ENCODE measurements at regions not wholly inside any gene's neighbourhood (a gene's known extent, or its start where the extent isn't known, plus 50 kb on each side); places are given as distances from the start of the nearest gene placed in this dataset.
"Not testable (repeated sequence)": the region's sequence is repeated elsewhere in the genome, so short reads cannot be mapped to it uniquely, and the experiment has no call there.

GRCh38 chr17:20784100-20784665, 204.7 kb downstream of the CDRT15L2 start:
- Histone ChIP-seq H3K79me2 (ENCODE audit: insufficient read depth, low read depth, low read length) (no peaks in the 10 kb centered on the region), H2AFZ (ENCODE audit: low read length) (no peak overlapping the region), H3K36me3 (ENCODE audit: insufficient read depth, low read length) (no peaks in the 10 kb centered on the region), H3K27ac (ENCODE audit: low read depth, low read length, poor library complexity, severe bottlenecking) (no peak overlapping the region), H3K9me3 (ENCODE audit: low read length) (no peaks in the 10 kb centered on the region), H3K4me3 (ENCODE audit: low read depth, low read length, poor library complexity, severe bottlenecking) (no peak overlapping the region), H3K4me2 (ENCODE audit: low read length) (no peak overlapping the region), H3K9me2 (ENCODE audit: insufficient read depth, low read length) (no peaks in the 10 kb centered on the region), H3K4me1 (ENCODE audit: insufficient read depth, low read length, poor library complexity, severe bottlenecking) (no peaks in the 10 kb centered on the region), H4K20me1 (ENCODE audit: insufficient read depth, low read length) (no peaks in the 10 kb centered on the region)
- no peak for DNase-seq (ENCODE audit: low spot score)
- BruUV-seq (replicated peaks): no TSS peak
- ChIA-PET CTCF (ENCODE audit: unreplicated experiment) (no interaction called here), POLR2A (interaction anchor here (1.0 kb wide), 1 partner anchor 60 kb away, joined by 4 read pairs; no protein-coding TSS in a partner anchor)
- no peak for TF ChIP-seq CTCF (conservative IDR thresholded peaks at IDR 0.05; ENCODE audit: low read length)
- TF ChIP-seq EZH2phosphoT487 (IDR thresholded peaks at IDR 0.05; ENCODE audit: borderline replicate concordance, low read depth, low read length): no peak
- intact Hi-C loops (cut with micrococcal nuclease; ENCODE audit: unreplicated experiment): no loop called here

DNA sequence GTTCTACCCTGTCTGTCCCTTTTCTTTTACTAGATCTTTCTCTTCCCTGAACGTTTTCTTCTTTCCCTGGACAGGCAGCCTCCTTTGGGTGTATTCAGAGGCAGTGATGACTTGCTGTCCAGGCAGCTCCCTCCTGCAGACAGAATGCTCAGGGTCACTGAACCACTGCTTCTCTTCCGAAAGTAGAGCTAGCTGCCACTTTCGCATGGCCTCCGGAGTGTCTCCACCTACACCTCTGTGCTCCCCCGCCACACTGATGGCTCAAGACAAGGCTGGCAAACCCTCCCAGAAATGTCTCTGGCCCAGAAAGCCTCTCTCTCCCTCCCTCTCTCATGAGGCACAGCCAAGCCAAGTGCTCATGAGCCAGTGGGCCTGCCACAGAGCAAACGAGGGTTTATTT, 207.8 kb downstream of the CDRT15L2 start:
- no TSS peak for BruUV-seq (replicated peaks)
- H3K9me2 ChIP-seq (ENCODE audit: insufficient read depth, low read length): no peaks in the 10 kb centered on the region
- no peak overlapping the region for H3K4me3 ChIP-seq (ENCODE audit: low read depth, low read length, poor library complexity, severe bottlenecking)
- H3K79me2 ChIP-seq (ENCODE audit: insufficient read depth, low read depth, low read length): no peaks in the 10 kb centered on the region
- no peak overlapping the region for H3K4me2 ChIP-seq (ENCODE audit: low read length)
- no peaks in the 10 kb centered on the region for H3K36me3 ChIP-seq (ENCODE audit: insufficient read depth, low read length)
- H4K20me1 ChIP-seq (ENCODE audit: insufficient read depth, low read length): no peaks in the 10 kb centered on the region
- H2AFZ ChIP-seq (ENCODE audit: low read length): no peak overlapping the region
- TF ChIP-seq CTCF (conservative IDR thresholded peaks at IDR 0.05; ENCODE audit: low read length): no peak
- TF ChIP-seq EZH2phosphoT487 (IDR thresholded peaks at IDR 0.05; ENCODE audit: borderline replicate concordance, low read depth, low read length): no peak
- ChIA-PET CTCF (ENCODE audit: unreplicated experiment) (no interaction called here), POLR2A (no interaction called here)
- intact Hi-C loops (cut with micrococcal nuclease; ENCODE audit: unreplicated experiment): no loop called here
- no peak overlapping the region for H3K27ac ChIP-seq (ENCODE audit: low read depth, low read length, poor library complexity, severe bottlenecking)
- H3K4me1 ChIP-seq (ENCODE audit: insufficient read depth, low read length, poor library complexity, severe bottlenecking): no peaks in the 10 kb centered on the region
- H3K9me3 ChIP-seq (ENCODE audit: low read length): no peaks in the 10 kb centered on the region
- no peak for DNase-seq (ENCODE audit: low spot score)

GRCh38 chr17:20791626-20792025, 212.1 kb downstream of the CDRT15L2 start:
- intact Hi-C loops (cut with micrococcal nuclease; ENCODE audit: unreplicated experiment): no loop called here
- H3K4me1 ChIP-seq (ENCODE audit: insufficient read depth, low read length, poor library complexity, severe bottlenecking): no peaks in the 10 kb centered on the region
- no peaks in the 10 kb centered on the region for H4K20me1 ChIP-seq (ENCODE audit: insufficient read depth, low read length)
- no peaks in the 10 kb centered on the region for H3K36me3 ChIP-seq (ENCODE audit: insufficient read depth, low read length)
- TF ChIP-seq EZH2phosphoT487 (IDR thresholded peaks at IDR 0.05; ENCODE audit: borderline replicate concordance, low read depth, low read length) (no peak), CTCF (conservative IDR thresholded peaks at IDR 0.05; ENCODE audit: low read length) (no peak)
- no peak overlapping the region for H2AFZ ChIP-seq (ENCODE audit: low read length)
- H3K27ac ChIP-seq (ENCODE audit: low read depth, low read length, poor library complexity, severe bottlenecking): no peak overlapping the region
- no peaks in the 10 kb centered on the region for H3K79me2 ChIP-seq (ENCODE audit: insufficient read depth, low read depth, low read length)
- no peak overlapping the region for H3K4me3 ChIP-seq (ENCODE audit: low read depth, low read length, poor library complexity, severe bottlenecking)
- H3K9me2 ChIP-seq (ENCODE audit: insufficient read depth, low read length): no peaks in the 10 kb centered on the region
- no peak overlapping the region for H3K4me2 ChIP-seq (ENCODE audit: low read length)
- BruUV-seq (replicated peaks): no TSS peak
- no peak for DNase-seq (ENCODE audit: low spot score)
- no peaks in the 10 kb centered on the region for H3K9me3 ChIP-seq (ENCODE audit: low read length)
- CTCF ChIA-PET (ENCODE audit: unreplicated experiment): no interaction called here
- POLR2A ChIA-PET: interaction anchor here (1.0 kb wide), 1 partner anchor 18 kb away, joined by 5 read pairs; no protein-coding TSS in a partner anchor

- not testable (repeated sequence) for H3K9me3 ChIP-seq (ENCODE audit: low read length); H4K20me1 ChIP-seq (ENCODE audit: insufficient read depth, low read length)
These were observed 215.0 kb downstream of the CDRT15L2 start for GRCh38 chr17:20794532-20794931.

More at GRCh38 chr17:20794532-20794931, 215.0 kb downstream of the CDRT15L2 start:
- H2AFZ ChIP-seq (ENCODE audit: low read length); POLR2A ChIA-PET; H3K27ac ChIP-seq (ENCODE audit: low read depth, low read length, poor library complexity, severe bottlenecking); H3K4me2 ChIP-seq (ENCODE audit: low read length); H3K79me2 ChIP-seq (ENCODE audit: insufficient read depth, low read depth, low read length); intact Hi-C loops (cut with micrococcal nuclease; ENCODE audit: unreplicated experiment); CTCF ChIA-PET (ENCODE audit: unreplicated experiment); H3K36me3 ChIP-seq (ENCODE audit: insufficient read depth, low read length); BruUV-seq (replicated peaks); H3K9me2 ChIP-seq (ENCODE audit: insufficient read depth, low read length); H3K4me3 ChIP-seq (ENCODE audit: low read depth, low read length, poor library complexity, severe bottlenecking); H3K4me1 ChIP-seq (ENCODE audit: insufficient read depth, low read length, poor library complexity, severe bottlenecking): not testable (repeated sequence)
- peak; percentile 9 for DNase-seq (ENCODE audit: low spot score)

Data from OCI-LY7 (cell line).